NB4 (cell line): ENCODE measurements at regions not wholly inside any gene's neighbourhood (a gene's known extent, or its start where the extent isn't known, plus 50 kb on each side); places are given as distances from the start of the nearest gene placed in this dataset.

Experiments
- DNase-seq: peaks from one replicate; pipeline ENCODE4 v3.0.0; 2010; ENCODE audit warnings: low read depth
- H3K4me3 ChIP-seq: one replicate; pipeline ENCODE4 v1.5.1; 2011; ENCODE audit warnings: mild to moderate bottlenecking, low read depth, low read length, moderate library complexity
- MYC ChIP-seq: IDR thresholded peaks from 2 replicates; pipeline ENCODE4 v1.6.1; 2011; ENCODE audit warnings: low read depth, low read length
- POLR2A ChIP-seq: IDR thresholded peaks from 2 replicates; pipeline ENCODE4 v1.6.1; 2011; ENCODE audit warnings: mild to moderate bottlenecking; ENCODE audit not compliant: insufficient read length; ENCODE audit errors: extremely low read depth
- TF ChIP-seq, protein P1 (sequence below): IDR thresholded peaks from one replicate; pipeline ENCODE4 v1.5.1; 2012; ENCODE audit warnings: low read depth, low read length
- TF ChIP-seq, protein P2 (sequence below): IDR thresholded peaks from 2 replicates; pipeline ENCODE4 v1.6.1; 2011; ENCODE audit warnings: low read depth, low read length

DNA sequence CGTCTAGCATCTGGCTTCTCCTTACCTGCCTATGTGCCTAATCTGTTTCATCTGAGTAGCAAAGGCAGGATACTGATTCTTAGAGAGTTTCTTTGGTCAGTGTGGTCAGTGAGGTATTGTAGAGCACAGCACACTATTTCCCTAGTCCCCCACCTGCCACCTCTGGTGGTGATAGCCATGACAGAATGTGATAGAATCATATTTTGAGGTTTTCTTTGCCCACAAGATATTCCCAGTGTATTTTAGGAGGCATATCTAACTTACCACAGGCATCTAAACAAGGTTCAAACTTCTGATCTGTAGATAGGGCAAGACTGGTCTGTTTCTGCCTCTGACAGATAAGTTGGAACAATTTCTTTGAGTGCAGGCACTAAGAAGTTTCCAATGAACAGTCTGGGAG lies 188.0 kb downstream of the SOX2 start:
- H3K4me3 ChIP-seq: no peak overlapping the region
- TF ChIP-seq, protein P1, sequence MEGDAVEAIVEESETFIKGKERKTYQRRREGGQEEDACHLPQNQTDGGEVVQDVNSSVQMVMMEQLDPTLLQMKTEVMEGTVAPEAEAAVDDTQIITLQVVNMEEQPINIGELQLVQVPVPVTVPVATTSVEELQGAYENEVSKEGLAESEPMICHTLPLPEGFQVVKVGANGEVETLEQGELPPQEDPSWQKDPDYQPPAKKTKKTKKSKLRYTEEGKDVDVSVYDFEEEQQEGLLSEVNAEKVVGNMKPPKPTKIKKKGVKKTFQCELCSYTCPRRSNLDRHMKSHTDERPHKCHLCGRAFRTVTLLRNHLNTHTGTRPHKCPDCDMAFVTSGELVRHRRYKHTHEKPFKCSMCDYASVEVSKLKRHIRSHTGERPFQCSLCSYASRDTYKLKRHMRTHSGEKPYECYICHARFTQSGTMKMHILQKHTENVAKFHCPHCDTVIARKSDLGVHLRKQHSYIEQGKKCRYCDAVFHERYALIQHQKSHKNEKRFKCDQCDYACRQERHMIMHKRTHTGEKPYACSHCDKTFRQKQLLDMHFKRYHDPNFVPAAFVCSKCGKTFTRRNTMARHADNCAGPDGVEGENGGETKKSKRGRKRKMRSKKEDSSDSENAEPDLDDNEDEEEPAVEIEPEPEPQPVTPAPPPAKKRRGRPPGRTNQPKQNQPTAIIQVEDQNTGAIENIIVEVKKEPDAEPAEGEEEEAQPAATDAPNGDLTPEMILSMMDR: no peak
- TF ChIP-seq POLR2A (no peak), MYC (no peak)
- TF ChIP-seq, protein P2, sequence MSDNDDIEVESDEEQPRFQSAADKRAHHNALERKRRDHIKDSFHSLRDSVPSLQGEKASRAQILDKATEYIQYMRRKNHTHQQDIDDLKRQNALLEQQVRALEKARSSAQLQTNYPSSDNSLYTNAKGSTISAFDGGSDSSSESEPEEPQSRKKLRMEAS: no peak
- no peak for DNase-seq

DNA sequence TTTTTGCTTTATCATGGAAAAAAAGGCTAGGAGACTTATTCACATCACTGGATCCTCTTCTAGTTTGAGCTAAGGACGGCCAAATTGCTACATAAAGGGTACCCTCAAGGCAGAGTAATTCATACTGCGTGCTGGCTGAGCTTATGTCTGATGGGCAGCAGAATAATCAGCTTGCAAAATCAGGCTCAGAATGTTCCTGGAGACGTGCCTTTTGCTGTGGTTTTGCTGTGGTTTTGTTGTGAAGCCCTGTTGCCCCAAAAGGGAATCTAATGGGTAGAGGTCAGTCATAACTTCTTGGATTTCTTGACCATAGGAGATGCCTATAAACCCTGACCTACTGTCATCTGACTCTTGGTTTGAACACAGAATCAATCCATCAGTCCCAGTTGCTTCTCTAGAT lies 189.9 kb downstream of the SOX2 start:
- no peak for DNase-seq
- TF ChIP-seq MYC: no peak
- TF ChIP-seq, protein P1: no peak
- no peak overlapping the region for H3K4me3 ChIP-seq

DNA sequence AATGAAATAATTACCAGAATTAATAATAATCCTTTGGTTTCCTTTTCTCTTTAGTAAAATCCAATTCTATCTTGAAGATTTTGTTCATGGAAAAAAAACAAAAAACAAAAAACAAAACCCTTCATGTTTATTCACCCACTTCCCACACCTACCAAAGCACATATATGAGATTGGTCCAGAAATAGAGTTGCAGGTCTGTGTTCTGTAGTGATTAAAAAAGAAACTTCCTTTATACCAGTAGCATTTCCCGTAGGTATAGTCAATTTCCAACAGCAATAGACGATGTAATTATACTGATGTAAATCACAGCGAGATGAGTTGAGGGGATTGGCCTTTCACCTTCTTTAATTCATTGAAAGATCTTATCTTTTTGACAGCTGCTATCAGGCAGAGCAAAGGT lies 194.6 kb downstream of the SOX2 start:
- TF ChIP-seq MYC: no peak
- TF ChIP-seq, protein P2: no peak
- TF ChIP-seq POLR2A: no peak
- TF ChIP-seq, protein P1: no peak
- no peak overlapping the region for H3K4me3 ChIP-seq
- no peak for DNase-seq

DNA sequence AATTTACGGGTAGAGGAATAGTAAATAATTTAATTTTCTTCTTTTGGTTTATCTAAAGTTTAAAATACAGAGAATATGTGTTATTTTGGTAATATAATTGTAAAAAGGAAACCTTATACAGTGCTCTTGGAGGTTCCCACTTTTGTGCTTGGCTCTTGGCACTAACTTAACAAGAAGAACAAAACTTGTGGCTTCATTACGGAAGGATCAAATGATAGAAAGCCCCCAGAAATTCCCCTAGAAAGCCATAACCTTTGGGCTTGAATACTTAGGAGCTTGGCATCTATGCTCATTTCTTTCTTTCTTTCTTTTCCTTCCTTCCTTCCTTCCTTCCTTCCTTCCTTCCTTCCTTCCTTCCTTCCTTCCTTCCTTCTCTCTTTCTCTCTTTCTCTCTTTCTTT lies 197.5 kb downstream of the SOX2 start:
- DNase-seq: no peak
- TF ChIP-seq MYC (no peak), POLR2A (no peak)
- TF ChIP-seq, protein P2: no peak
- TF ChIP-seq, protein P1: no peak
- no peak overlapping the region for H3K4me3 ChIP-seq

DNA sequence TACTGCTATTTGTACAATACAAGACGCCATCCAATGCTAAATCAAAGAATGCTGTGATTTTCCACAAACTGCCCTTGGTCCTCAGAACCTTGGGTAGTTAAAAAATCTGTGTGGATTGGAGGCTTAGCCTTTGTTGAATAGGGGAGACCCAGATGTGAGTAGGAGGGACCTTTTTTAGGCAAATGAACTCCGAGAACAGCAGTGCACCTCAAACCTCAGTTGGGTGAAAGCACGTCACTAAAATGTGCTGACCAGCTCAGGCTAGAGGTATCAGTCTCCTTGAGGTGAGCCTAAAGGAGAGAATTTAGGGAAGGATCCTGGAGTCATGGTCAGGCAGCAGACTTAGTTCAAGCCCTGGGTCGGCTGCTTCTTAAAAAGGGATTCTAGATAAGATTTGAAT lies 200.7 kb downstream of the SOX2 start:
- no peak for TF ChIP-seq POLR2A
- TF ChIP-seq, protein P2: no peak
- no peak for TF ChIP-seq MYC
- TF ChIP-seq, protein P1: no peak
- DNase-seq: no peak
- H3K4me3 ChIP-seq: no peak overlapping the region

DNA sequence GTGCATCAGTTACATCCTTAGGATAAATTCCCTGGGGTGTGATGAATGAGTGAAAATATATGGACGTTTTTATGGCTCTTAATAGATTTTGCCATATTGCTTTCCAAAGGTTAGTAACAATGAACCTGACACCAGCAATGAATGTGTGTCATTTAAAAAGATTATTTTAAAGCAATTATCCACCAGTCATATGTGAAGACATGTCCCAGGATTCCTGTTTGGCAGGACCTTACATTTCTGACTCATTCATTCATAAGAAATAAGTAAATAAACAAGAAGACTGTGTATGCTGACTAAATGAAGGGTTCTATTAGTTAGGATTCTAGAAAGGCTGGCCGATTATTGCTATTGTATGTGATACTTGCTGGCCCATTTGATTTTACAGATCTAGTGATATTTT lies 201.5 kb downstream of the SOX2 start:
- H3K4me3 ChIP-seq: no peak overlapping the region
- TF ChIP-seq, protein P2: no peak
- TF ChIP-seq MYC (no peak), POLR2A (no peak)
- TF ChIP-seq, protein P1: no peak
- no peak for DNase-seq
